Liver (tissue), 8 donors: ENCODE measurements at regions not wholly inside any gene's neighbourhood (a gene's known extent, or its start where the extent isn't known, plus 50 kb on each side); places are given as distances from the start of the nearest gene placed in this dataset.

Source experiments
- DNase-seq: peaks from one replicate; pipeline ENCODE4 v3.0.0-alpha.2; 2017; ENCODE audit warnings: low spot score
- H3K27ac ChIP-seq, 2 donors: one replicate each; pipeline ENCODE4 v1.7.0; 2013; ENCODE audit warnings: inconsistent platforms in 2 of 2, low read length in 2 of 2, control low read depth in 1 of 2, low read depth in 1 of 2, mild to moderate bottlenecking in 1 of 2
- H3K27me3 ChIP-seq, 4 donors: one replicate each; pipeline versions ENCODE4 v1.6.1 to v1.7.0; 2013; ENCODE audit warnings: low read length in 3 of 4, inconsistent platforms in 1 of 4, mild to moderate bottlenecking in 1 of 4, moderate library complexity in 1 of 4; ENCODE audit not compliant: control insufficient read depth in 4 of 4, insufficient read depth in 4 of 4
- H3K36me3 ChIP-seq, 4 donors: one replicate each; pipeline versions ENCODE4 v1.6.1 to v1.7.0; 2013; ENCODE audit warnings: low read length in 3 of 4, mild to moderate bottlenecking in 3 of 4, low read depth in 1 of 4, moderate library complexity in 1 of 4; ENCODE audit not compliant: control insufficient read depth in 4 of 4, insufficient read depth in 3 of 4
- H3K4me1 ChIP-seq, 4 donors: one replicate each; pipeline versions ENCODE4 v1.6.1 to v1.7.0; 2013; ENCODE audit warnings: low read length in 3 of 4, mild to moderate bottlenecking in 3 of 4, moderate library complexity in 1 of 4; ENCODE audit not compliant: control insufficient read depth in 4 of 4, insufficient read depth in 4 of 4
- H3K4me3 ChIP-seq, 3 donors: one replicate each; pipeline versions ENCODE4 v1.6.1 to v1.7.0; 2013; ENCODE audit warnings: low read length in 3 of 3, control low read depth in 1 of 3, low read depth in 1 of 3, mild to moderate bottlenecking in 1 of 3
- H3K9ac ChIP-seq, 2 donors: one replicate each; pipeline ENCODE4 v1.7.0; 2013; ENCODE audit warnings: low read length in 2 of 2, mild to moderate bottlenecking in 2 of 2, moderate library complexity in 2 of 2, control low read depth in 1 of 2, low read depth in 1 of 2
- H3K9me3 ChIP-seq, 4 donors: one replicate each; pipeline versions ENCODE4 v1.6.1 to v1.7.0; 2013; ENCODE audit warnings: low read length in 3 of 4; ENCODE audit not compliant: control insufficient read depth in 4 of 4
- ATF3 ChIP-seq: IDR thresholded peaks from 2 replicates; pipeline ENCODE4 v1.6.1; 2016; ENCODE audit warnings: antibody characterized with exemption
- EGR1 ChIP-seq, 2 donors: IDR thresholded peaks; 2 replicates each; pipeline ENCODE4 v1.6.1; 2016 to 2018; ENCODE audit warnings: antibody characterized with exemption in 2 of 2, low read depth in 2 of 2
- FOXA1 ChIP-seq: IDR thresholded peaks from 2 replicates; pipeline ENCODE4 v1.6.1; 2016; ENCODE audit warnings: antibody characterized with exemption
- FOXA2 ChIP-seq: IDR thresholded peaks from 2 replicates; pipeline ENCODE4 v1.6.1; 2016; ENCODE audit warnings: antibody characterized with exemption
- GABPA ChIP-seq, 2 donors: IDR thresholded peaks in 1 of 2; conservative IDR thresholded peaks in 1 of 2; 2 replicates each; pipeline ENCODE4 v1.6.1; 2016; ENCODE audit warnings: antibody characterized with exemption in 2 of 2, mild to moderate bottlenecking in 1 of 2, moderate library complexity in 1 of 2
- HNF4A ChIP-seq, 2 donors: conservative IDR thresholded peaks; 2 replicates each; pipeline ENCODE4 v1.6.1; 2016; ENCODE audit warnings: antibody characterized with exemption in 2 of 2, mild to moderate bottlenecking in 2 of 2
- HNF4G ChIP-seq: IDR thresholded peaks from 2 replicates; pipeline ENCODE4 v1.6.1; 2016; ENCODE audit warnings: antibody characterized with exemption
- JUND ChIP-seq, 2 donors: IDR thresholded peaks; 2 replicates each; pipeline ENCODE4 v1.6.1; 2016; ENCODE audit warnings: antibody characterized with exemption in 2 of 2
- MAX ChIP-seq: IDR thresholded peaks from 2 replicates; pipeline ENCODE4 v1.6.1; 2016; ENCODE audit warnings: antibody characterized with exemption
- NR2F2 ChIP-seq: IDR thresholded peaks from 2 replicates; pipeline ENCODE4 v1.6.1; 2016; ENCODE audit warnings: antibody characterized with exemption
- RAD21 ChIP-seq, 2 donors: IDR thresholded peaks; 2 replicates each; pipeline ENCODE4 v1.6.1; 2016; ENCODE audit warnings: antibody characterized with exemption in 2 of 2, mild to moderate bottlenecking in 2 of 2
- REST ChIP-seq: IDR thresholded peaks from 2 replicates; pipeline ENCODE4 v1.6.1; 2016; ENCODE audit warnings: antibody characterized with exemption, mild to moderate bottlenecking
- RXRA ChIP-seq, 2 donors: IDR thresholded peaks; 2 replicates each; pipeline ENCODE4 v1.6.1; 2017 to 2018; ENCODE audit warnings: antibody characterized with exemption in 2 of 2, mild to moderate bottlenecking in 1 of 2
- SP1 ChIP-seq: IDR thresholded peaks from 2 replicates; pipeline ENCODE4 v1.6.1; 2018; ENCODE audit warnings: antibody characterized with exemption, mild to moderate bottlenecking
- TAF1 ChIP-seq: conservative IDR thresholded peaks from 2 replicates; pipeline ENCODE4 v1.6.1; 2016; ENCODE audit warnings: antibody characterized with exemption, mild to moderate bottlenecking
- YY1 ChIP-seq: IDR thresholded peaks from 2 replicates; pipeline ENCODE4 v1.6.1; 2016; ENCODE audit warnings: antibody characterized with exemption, mild to moderate bottlenecking
- WGBS: extraction: QIAGEN DNeasy Blood & Tissue Kit; methylation state at CpG from one replicate; pipeline ENCODE4 v1.1.7; 2013; 5-methylcytosine and 5-hydroxymethylcytosine counted together
- TF ChIP-seq, protein P1 (sequence below): IDR thresholded peaks from 2 replicates; pipeline ENCODE4 v1.6.1; 2016; ENCODE audit warnings: antibody characterized with exemption
- TF ChIP-seq, protein P2 (sequence below): fragments of 150-350 bp; IDR thresholded peaks from 2 replicates; pipeline ENCODE4 v1.5.1; 2017; ENCODE audit warnings: improper control_type of control experiment, low read depth, low read length; ENCODE audit not compliant: missing input control
- donor health status: healthy.
- donor health status: healthy.
- donor health status: healthy.
- donor health status: healthy.
- donor health status: healthy.

DNA sequence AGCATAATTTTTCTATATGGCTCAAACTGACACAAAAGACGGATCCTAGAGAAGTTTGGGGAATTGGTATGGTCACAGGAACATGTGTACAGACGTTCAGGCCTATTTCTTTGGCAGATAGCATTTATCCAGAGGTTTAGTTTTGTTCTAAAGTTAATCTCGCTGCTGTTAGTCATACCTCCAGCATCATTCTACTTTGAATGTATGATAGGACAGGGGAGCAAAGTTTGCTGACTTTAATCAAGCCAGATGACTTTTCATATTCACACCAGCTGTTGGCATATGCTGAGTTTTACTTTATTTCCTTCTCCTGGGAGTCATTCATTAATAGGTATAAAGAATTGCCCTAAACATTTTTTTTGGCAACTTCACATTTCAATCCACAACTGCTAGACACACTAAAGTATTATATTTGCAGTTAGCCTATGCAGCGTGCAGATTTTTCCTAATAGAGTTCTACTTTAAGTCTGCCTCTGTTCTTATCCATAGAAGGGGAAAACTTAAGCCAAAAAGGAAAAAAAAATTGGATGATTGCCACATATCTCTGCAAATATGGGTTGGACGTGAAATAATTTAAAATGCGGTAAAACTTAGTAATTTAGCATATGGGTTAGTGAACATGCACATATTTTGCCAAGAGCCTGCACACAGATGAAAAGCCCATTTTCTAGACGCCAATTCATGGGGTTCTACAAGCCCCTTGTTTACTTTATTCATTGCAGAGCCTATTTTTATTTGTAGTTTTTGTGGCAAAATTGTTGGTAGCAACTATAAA lies 213.1 kb downstream of the C7orf25 start:
- WGBS, result 71% methylated on average over 7 of the region's 7 CpGs
- Histone ChIP-seq H3K36me3 (no peaks in the 10 kb centered on the region), H3K4me3 (no peak overlapping the region), H3K27me3 (peaks cover 0 to 2% (median 0%) of the 10 kb centered on the region in 4 donors), H3K27ac (no peak overlapping the region), H3K4me1 (no peaks in the 10 kb centered on the region), H3K9ac (no peak overlapping the region), H3K9me3 (no peaks in the 10 kb centered on the region)
- no peak for DNase-seq
- no peak for TF ChIP-seq FOXA1
- TF ChIP-seq RAD21 (IDR thresholded peaks at IDR 0.05), result no peak
- TF ChIP-seq REST, result no peak
- TF ChIP-seq TAF1, result no peak

DNA sequence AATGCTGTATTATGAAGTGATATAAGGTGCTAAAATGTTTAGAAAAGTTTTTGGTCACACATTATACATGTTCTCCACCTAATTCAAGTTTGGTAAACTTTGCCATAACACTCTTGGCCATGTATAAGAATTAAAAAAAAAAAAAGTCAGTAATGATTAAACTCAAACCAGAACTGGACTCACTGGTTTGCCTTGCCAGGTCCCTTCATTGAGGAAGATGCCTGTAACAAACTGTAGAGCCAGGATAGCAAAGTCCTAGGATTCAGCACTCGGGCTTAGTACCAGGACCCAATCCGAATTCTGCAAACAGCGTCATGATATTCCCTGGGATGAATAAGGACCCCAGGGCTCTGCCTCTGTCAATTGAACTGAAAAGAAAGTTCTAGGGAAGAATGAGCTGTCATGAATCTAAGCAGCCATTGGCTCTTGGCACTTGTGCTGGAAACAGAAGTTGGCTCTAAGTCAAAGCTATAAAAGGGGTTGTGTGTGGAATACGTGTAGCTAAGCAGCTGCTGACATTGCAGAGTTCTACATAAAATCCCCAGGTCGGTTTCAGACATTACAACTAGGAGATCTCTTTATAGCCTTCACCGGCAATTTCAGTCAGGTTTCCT lies 216.9 kb downstream of the C7orf25 start:
- Histone ChIP-seq H3K36me3 (no peaks in the 10 kb centered on the region), H3K9me3 (no peaks in the 10 kb centered on the region), H3K27me3 (peaks cover 0 to 2% (median 0%) of the 10 kb centered on the region in 4 donors), H3K27ac (no peak overlapping the region), H3K4me3 (no peak overlapping the region), H3K4me1 (no peaks in the 10 kb centered on the region), H3K9ac (no peak overlapping the region)
- no peak for DNase-seq
- WGBS, result 76% methylated on average over 6 of the region's 6 CpGs
- TF ChIP-seq EGR1 (IDR thresholded peaks at IDR 0.05; ENCODE audit: low read depth in 2 of 2) (no peak), FOXA2 (no peak), FOXA1 (no peak), RXRA (IDR thresholded peaks at IDR 0.05) (no peak), GABPA (IDR thresholded peaks at IDR 0.05 in 1 of 2, conservative IDR thresholded peaks at IDR 0.05 in 1 of 2) (no peak), JUND (IDR thresholded peaks at IDR 0.05) (no peak), REST (no peak), ATF3 (no peak), MAX (no peak), NR2F2 (no peak), SP1 (no peak), YY1 (no peak), HNF4G (no peak), RAD21 (IDR thresholded peaks at IDR 0.05) (no peak), TAF1 (no peak), HNF4A (conservative IDR thresholded peaks at IDR 0.05) (no peak)
- TF ChIP-seq, protein P1, sequence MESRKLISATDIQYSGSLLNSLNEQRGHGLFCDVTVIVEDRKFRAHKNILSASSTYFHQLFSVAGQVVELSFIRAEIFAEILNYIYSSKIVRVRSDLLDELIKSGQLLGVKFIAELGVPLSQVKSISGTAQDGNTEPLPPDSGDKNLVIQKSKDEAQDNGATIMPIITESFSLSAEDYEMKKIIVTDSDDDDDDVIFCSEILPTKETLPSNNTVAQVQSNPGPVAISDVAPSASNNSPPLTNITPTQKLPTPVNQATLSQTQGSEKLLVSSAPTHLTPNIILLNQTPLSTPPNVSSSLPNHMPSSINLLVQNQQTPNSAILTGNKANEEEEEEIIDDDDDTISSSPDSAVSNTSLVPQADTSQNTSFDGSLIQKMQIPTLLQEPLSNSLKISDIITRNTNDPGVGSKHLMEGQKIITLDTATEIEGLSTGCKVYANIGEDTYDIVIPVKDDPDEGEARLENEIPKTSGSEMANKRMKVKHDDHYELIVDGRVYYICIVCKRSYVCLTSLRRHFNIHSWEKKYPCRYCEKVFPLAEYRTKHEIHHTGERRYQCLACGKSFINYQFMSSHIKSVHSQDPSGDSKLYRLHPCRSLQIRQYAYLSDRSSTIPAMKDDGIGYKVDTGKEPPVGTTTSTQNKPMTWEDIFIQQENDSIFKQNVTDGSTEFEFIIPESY, result no peak
- TF ChIP-seq, protein P2, sequence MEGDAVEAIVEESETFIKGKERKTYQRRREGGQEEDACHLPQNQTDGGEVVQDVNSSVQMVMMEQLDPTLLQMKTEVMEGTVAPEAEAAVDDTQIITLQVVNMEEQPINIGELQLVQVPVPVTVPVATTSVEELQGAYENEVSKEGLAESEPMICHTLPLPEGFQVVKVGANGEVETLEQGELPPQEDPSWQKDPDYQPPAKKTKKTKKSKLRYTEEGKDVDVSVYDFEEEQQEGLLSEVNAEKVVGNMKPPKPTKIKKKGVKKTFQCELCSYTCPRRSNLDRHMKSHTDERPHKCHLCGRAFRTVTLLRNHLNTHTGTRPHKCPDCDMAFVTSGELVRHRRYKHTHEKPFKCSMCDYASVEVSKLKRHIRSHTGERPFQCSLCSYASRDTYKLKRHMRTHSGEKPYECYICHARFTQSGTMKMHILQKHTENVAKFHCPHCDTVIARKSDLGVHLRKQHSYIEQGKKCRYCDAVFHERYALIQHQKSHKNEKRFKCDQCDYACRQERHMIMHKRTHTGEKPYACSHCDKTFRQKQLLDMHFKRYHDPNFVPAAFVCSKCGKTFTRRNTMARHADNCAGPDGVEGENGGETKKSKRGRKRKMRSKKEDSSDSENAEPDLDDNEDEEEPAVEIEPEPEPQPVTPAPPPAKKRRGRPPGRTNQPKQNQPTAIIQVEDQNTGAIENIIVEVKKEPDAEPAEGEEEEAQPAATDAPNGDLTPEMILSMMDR, result no peak
